ENCODE measurements at regions not wholly inside any gene's neighbourhood (a gene's known extent, or its start where the extent isn't known, plus 50 kb on each side); places are given as distances from the start of the nearest gene placed in this dataset.

GRCh38 chr6:15065261-15065989 is 180.4 kb upstream of the JARID2 start:
- Histone ChIP-seq H3K36me3 (no peaks in the 10 kb centered on the region), H3K4me3 (no peak overlapping the region), H3K27me3 (no peaks in the 10 kb centered on the region), H3K27ac (replicated peaks in 1 of 4) (no peak overlapping the region), H3K9me3 (no peaks in the 10 kb centered on the region), H3K4me1 (peaks cover 0 to 8% (median 1%) of the 10 kb centered on the region in 4 donors)
- TF ChIP-seq POLR2AphosphoS5 (IDR thresholded peaks at IDR 0.05) (no peak), CTCF (IDR thresholded peaks at IDR 0.05) (no peak), EP300 (IDR thresholded peaks at IDR 0.05) (no peak), POLR2A (IDR thresholded peaks at IDR 0.05; ENCODE audit: low read depth) (no peak)
- WGBS = 72% methylated on average over 4 of the region's 4 CpGs
- intact Hi-C loops (cut with DNase I) = no loop called here
- DNase-seq (ENCODE audit: extremely low spot score) = no peak

DNA sequence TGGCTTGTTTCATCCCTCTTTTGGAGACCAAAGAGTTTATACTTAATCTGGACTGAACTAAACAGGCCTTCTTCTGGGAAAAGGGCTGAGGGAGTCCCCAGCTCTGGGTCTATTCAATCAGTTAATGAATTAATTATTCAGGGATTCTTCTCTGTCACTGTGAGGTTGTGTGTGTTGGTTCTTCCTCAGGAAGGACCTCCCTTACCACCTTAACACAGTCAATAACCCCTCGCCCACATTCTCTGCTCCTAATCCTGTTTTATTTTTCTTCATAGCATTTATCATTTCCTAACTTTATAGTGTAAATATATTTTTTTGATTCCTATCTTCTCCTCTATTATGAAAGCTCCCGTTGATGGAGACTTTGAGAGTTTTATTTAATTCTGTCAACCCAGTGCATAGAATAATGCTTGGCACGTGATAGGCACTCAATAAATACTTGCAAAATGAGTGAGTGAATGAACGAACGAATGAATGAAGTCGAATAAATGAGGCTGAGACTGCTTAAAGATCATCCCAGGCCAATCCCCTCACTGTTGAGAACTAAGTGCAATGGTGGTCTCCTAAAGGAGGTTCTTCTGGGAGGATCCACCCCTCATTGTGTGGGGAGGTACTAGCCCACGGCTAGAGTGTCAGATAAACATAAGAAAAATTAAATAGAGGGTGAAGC is 179.6 kb upstream of the JARID2 start:
- Histone ChIP-seq H3K9me3 (no peaks in the 10 kb centered on the region), H3K4me3 (no peak overlapping the region), H3K36me3 (no peaks in the 10 kb centered on the region), H3K27ac (replicated peaks in 1 of 4) (peak overlapping the region in 2 of 4 donors; percentile 1 to 16), H3K27me3 (no peaks in the 10 kb centered on the region), H3K4me1 (peaks cover 0 to 8% (median 1%) of the 10 kb centered on the region in 4 donors)
- intact Hi-C loops (cut with DNase I) = no loop called here
- DNase-seq (ENCODE audit: extremely low spot score) = no peak
- WGBS = 65% methylated on average over 7 of the region's 7 CpGs
- TF ChIP-seq POLR2AphosphoS5 (IDR thresholded peaks at IDR 0.05) (no peak), CTCF (IDR thresholded peaks at IDR 0.05) (no peak), EP300 (IDR thresholded peaks at IDR 0.05) (no peak), POLR2A (IDR thresholded peaks at IDR 0.05; ENCODE audit: low read depth) (no peak)

DNA sequence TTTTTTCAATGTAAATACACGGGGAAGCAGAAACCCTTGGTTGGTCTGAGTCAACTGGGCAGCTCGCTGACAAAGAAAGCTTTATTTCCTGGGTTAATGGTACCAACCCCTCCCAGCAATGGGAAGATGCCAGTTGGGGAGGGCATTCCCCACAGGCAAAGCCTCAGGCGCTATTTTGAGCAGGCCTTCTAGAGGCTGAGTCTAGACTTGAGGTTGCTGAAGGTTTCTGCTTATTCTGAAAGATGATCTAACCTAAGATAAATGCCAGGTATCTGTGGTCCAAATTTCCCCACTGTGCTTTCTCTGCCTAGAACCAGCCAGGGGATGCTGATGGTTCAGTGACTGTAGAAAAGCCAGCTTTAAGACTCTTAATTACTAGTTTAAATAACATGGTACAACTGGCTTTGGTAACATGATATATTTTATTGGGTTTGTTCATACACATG is 172.5 kb upstream of the JARID2 start:
- TF ChIP-seq POLR2A (IDR thresholded peaks at IDR 0.05; ENCODE audit: low read depth) (no peak), EP300 (IDR thresholded peaks at IDR 0.05) (no peak), POLR2AphosphoS5 (IDR thresholded peaks at IDR 0.05) (no peak)
- no peaks in the 10 kb centered on the region for H3K27me3 ChIP-seq
- intact Hi-C loops (cut with DNase I) = no loop called here
- H3K4me3 ChIP-seq = no peak overlapping the region
- no peak for DNase-seq (ENCODE audit: extremely low spot score)
- WGBS = 89% methylated on average over 3 of the region's 3 CpGs
- no peak overlapping the region for H3K27ac ChIP-seq (replicated peaks in 1 of 4)
- no peaks in the 10 kb centered on the region for H3K4me1 ChIP-seq
- H3K9me3 ChIP-seq = no peaks in the 10 kb centered on the region
- no peaks in the 10 kb centered on the region for H3K36me3 ChIP-seq

DNA sequence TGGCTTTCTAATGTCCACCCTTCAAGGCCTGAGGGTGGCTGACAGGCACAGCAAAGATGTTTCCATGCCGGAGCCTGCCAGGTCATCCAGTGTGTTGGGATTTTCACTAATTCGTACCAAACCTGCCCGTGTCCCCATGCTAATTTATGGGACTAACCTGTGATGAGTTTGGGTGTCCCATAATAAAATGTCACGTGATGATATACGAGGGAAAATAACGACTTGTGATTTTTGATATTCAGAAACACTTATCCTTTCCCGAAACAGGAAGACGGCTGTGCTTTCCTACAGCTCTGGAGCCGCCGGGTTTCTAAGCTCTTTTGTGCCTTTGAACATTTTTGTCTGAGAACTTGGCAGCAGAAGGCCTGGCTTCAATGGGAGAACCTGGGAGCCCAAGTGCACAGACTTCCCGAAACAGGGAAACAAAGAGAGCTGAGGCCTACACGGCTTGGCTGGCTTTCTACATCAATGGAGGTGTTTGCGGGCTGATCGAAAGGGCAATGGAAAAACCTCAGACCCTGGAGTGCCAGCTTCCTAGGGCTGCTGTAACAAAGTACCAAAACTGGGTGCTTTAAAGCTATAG is 171.9 kb upstream of the JARID2 start:
- Histone ChIP-seq H3K9me3 (no peaks in the 10 kb centered on the region), H3K4me1 (no peaks in the 10 kb centered on the region), H3K27ac (replicated peaks in 1 of 4) (no peak overlapping the region), H3K27me3 (no peaks in the 10 kb centered on the region), H3K4me3 (no peak overlapping the region), H3K36me3 (no peaks in the 10 kb centered on the region)
- intact Hi-C loops (cut with DNase I) = no loop called here
- DNase-seq (ENCODE audit: extremely low spot score) = no peak
- 94% methylated on average over 14 of the region's 14 CpGs for WGBS
- no peak for TF ChIP-seq CTCF (IDR thresholded peaks at IDR 0.05)
- TF ChIP-seq POLR2A (IDR thresholded peaks at IDR 0.05; ENCODE audit: low read depth) = no peak
- no peak for TF ChIP-seq EP300 (IDR thresholded peaks at IDR 0.05)
- no peak for TF ChIP-seq POLR2AphosphoS5 (IDR thresholded peaks at IDR 0.05)

DNA sequence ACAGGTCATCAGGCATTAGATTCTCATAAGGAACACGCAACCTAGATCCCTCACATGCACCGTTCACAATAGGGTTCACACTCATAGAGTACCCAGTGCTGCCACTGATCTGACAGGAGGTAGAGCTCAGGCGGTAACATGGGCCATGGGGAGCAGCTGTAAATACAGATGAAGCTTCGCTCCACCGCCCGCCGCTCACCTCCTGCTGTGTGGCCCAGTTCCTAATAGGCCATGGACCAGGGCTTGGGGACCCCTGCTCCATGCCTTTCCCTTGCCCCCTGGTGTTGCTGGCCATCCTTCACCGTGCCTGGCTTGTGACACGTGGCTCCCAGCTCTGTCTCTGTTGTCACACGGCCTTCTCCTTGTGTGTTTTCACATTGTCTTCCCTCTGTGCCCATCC is 171.1 kb upstream of the JARID2 start:
- Histone ChIP-seq H3K27me3 (no peaks in the 10 kb centered on the region), H3K4me1 (no peaks in the 10 kb centered on the region), H3K9me3 (no peaks in the 10 kb centered on the region), H3K4me3 (no peak overlapping the region), H3K27ac (replicated peaks in 1 of 4) (no peak overlapping the region), H3K36me3 (no peaks in the 10 kb centered on the region)
- no peak for TF ChIP-seq POLR2A (IDR thresholded peaks at IDR 0.05; ENCODE audit: low read depth)
- no peak for TF ChIP-seq EP300 (IDR thresholded peaks at IDR 0.05)
- no peak for TF ChIP-seq CTCF (IDR thresholded peaks at IDR 0.05)
- TF ChIP-seq POLR2AphosphoS5 (IDR thresholded peaks at IDR 0.05) = no peak
- 97% methylated on average over 10 of the region's 10 CpGs for WGBS
- no peak for DNase-seq (ENCODE audit: extremely low spot score)
- intact Hi-C loops (cut with DNase I) = no loop called here
